BE2C (cell line): ENCODE measurements at regions not wholly inside any gene's neighbourhood (a gene's known extent, or its start where the extent isn't known, plus 50 kb on each side); places are given as distances from the start of the nearest gene placed in this dataset.

Experiments
- DNase-seq: peaks from one replicate; pipeline ENCODE4 v3.0.0-alpha.2; 2020
- H3K27me3 ChIP-seq: fragments of 250-450 bp; sonication (Bioruptor Pico); 2 replicates; pipeline ENCODE4 v1.5.1; 2020; ENCODE audit warnings: mild to moderate bottlenecking
- H3K36me3 ChIP-seq: fragments of 250-450 bp; sonication (Bioruptor Pico); 2 replicates; pipeline ENCODE4 v1.5.1; 2020; ENCODE audit warnings: mild to moderate bottlenecking
- H3K4me1 ChIP-seq: fragments of 250-450 bp; sonication (Bioruptor Pico); 2 replicates; pipeline ENCODE4 v1.5.1; 2020
- H3K4me3 ChIP-seq: 2 replicates; pipeline ENCODE4 v1.5.1; 2011; ENCODE audit warnings: low read depth, low read length
- H3K9me3 ChIP-seq: fragments of 250-450 bp; sonication (Bioruptor Pico); 2 replicates; pipeline ENCODE4 v1.5.1; 2020
- TF ChIP-seq, protein P1 (sequence below): IDR thresholded peaks from 2 replicates; pipeline ENCODE4 v1.5.1; 2012; ENCODE audit warnings: mild to moderate bottlenecking, low read depth, low read length

DNA sequence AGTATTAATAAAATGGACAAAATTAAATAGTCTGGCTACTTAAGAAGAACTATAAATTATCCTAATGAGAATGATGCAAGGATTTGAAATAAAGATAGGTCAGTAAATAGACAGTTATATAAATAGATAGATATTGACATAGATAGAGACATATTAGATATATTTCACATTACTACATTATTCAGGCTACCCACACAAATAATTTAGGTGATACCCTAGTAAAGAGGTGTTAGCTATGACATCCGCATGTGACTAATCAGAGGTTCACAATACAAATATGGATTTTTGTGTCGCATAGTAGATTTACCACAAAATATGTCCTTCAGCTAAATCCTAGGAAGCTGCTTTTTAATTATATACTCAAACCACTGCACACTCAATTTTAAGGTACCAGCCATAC is 729.0 kb upstream of the ANO3 start:
- DNase-seq = no peak
- Histone ChIP-seq H3K4me3 (no peak overlapping the region), H3K9me3 (no peaks in the 10 kb centered on the region), H3K4me1 (no peaks in the 10 kb centered on the region), H3K36me3 (no peaks in the 10 kb centered on the region), H3K27me3 (no peaks in the 10 kb centered on the region)
- TF ChIP-seq, protein P1, sequence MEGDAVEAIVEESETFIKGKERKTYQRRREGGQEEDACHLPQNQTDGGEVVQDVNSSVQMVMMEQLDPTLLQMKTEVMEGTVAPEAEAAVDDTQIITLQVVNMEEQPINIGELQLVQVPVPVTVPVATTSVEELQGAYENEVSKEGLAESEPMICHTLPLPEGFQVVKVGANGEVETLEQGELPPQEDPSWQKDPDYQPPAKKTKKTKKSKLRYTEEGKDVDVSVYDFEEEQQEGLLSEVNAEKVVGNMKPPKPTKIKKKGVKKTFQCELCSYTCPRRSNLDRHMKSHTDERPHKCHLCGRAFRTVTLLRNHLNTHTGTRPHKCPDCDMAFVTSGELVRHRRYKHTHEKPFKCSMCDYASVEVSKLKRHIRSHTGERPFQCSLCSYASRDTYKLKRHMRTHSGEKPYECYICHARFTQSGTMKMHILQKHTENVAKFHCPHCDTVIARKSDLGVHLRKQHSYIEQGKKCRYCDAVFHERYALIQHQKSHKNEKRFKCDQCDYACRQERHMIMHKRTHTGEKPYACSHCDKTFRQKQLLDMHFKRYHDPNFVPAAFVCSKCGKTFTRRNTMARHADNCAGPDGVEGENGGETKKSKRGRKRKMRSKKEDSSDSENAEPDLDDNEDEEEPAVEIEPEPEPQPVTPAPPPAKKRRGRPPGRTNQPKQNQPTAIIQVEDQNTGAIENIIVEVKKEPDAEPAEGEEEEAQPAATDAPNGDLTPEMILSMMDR = no peak

DNA sequence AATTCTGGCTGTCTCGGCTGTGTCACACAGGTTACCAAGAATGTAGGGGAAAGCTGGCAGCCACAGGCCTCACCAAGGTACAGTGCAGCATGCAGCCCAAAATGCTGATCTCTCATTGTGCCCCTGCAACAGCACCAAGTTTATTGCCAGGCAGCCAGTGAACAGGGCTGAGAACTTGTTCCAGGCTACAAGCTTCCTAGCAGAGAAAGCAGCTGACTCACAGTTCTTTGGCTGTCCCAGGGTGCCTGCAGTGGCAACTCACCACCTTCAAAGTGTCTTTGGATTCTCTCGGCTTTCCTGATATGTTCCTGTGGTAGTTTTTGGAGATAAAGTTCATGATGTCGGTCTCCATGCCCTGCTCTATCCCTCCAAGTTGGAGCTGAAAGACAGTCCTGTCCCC is 719.1 kb upstream of the ANO3 start:
- no peaks in the 10 kb centered on the region for H3K4me1 ChIP-seq
- H3K9me3 ChIP-seq = no peaks in the 10 kb centered on the region
- H3K4me3 ChIP-seq = no peak overlapping the region
- DNase-seq = no peak
- TF ChIP-seq, protein P1 = no peak
- no peaks in the 10 kb centered on the region for H3K27me3 ChIP-seq
- no peaks in the 10 kb centered on the region for H3K36me3 ChIP-seq

DNA sequence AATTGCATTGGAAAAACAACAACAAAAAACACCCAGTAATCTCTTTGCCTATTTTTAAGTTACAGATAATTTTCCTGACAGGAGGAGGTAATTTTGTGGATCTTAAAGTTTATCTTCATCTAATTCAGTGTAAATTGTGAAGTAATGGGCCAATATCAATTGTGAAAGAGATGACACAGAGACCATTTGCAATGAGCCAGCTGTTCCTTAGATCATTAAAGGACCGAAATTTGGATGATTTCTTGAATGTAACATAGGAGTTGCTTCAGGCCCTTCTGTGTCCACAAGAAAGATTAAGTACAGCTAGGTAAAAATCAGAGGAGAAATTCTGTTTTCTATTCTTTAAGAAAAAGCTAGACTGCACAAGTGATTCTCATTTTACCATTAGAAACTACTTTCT is 718.5 kb upstream of the ANO3 start:
- Histone ChIP-seq H3K36me3 (no peaks in the 10 kb centered on the region), H3K9me3 (no peaks in the 10 kb centered on the region), H3K4me1 (no peaks in the 10 kb centered on the region), H3K4me3 (no peak overlapping the region), H3K27me3 (no peaks in the 10 kb centered on the region)
- TF ChIP-seq, protein P1 = no peak
- DNase-seq = no peak

DNA sequence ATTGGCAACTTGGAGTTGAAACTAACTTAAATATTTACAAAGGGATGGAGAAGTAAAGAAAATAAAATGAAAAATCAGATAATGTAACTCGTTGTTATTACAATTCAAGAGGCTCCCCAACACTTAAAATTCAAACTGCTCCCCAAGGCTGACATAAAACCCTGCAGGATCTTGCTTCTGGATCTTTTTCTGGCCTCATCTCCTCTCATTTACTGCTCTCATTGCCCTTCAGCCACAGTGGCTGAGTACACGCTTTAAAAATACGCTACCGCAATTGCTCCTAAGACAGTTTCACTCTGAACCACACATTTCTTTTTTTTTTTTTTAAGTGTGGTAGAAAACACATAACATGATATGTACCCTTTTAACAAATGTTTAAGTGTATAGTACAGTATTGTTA is 718.1 kb upstream of the ANO3 start:
- Histone ChIP-seq H3K9me3 (no peaks in the 10 kb centered on the region), H3K4me3 (no peak overlapping the region), H3K27me3 (no peaks in the 10 kb centered on the region), H3K36me3 (no peaks in the 10 kb centered on the region), H3K4me1 (no peaks in the 10 kb centered on the region)
- no peak for DNase-seq
- TF ChIP-seq, protein P1 = no peak

DNA sequence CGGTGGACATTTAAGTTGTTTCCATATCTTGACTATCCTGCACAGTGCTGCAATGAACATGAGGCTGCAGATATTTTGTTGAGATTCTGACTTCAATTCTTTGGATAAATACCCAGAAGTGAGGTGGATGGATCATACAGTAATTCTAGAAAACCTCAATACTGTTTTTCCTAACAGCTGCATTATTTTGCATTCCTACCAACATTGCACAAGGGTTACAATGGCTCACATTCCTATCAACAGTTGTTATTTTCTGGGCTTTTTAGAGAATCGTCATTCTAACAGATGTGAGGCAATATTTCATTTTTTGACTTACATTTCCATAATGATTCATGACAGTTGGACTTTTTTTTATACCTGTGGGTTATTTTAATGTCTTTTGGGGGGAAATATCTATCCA is 716.9 kb upstream of the ANO3 start:
- Histone ChIP-seq H3K36me3 (no peaks in the 10 kb centered on the region), H3K27me3 (no peaks in the 10 kb centered on the region), H3K9me3 (no peaks in the 10 kb centered on the region), H3K4me1 (no peaks in the 10 kb centered on the region), H3K4me3 (no peak overlapping the region)
- TF ChIP-seq, protein P1 = no peak
- DNase-seq = no peak

DNA sequence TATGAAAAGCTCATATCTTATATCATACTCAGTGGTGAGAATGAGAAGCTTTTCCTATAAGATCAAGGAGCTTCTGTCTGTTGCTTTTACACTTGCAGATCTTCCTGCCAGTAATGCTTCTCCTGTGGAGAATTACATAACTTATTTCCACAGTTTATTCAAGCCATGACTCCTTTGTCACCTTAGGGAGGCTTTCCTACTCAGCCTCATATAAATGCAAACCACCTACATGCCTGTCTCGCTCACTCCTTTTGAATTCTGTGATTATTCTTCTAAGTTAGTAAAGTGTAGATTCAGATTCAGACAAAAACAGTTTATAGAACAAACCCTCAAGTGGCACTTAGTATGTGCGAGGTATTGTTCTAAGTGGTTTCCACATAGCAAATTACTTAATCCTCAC is 716.1 kb upstream of the ANO3 start:
- no peak for DNase-seq
- TF ChIP-seq, protein P1 = no peak
- H3K9me3 ChIP-seq = no peaks in the 10 kb centered on the region
- H3K27me3 ChIP-seq = no peaks in the 10 kb centered on the region
- no peaks in the 10 kb centered on the region for H3K36me3 ChIP-seq
- no peak overlapping the region for H3K4me3 ChIP-seq
- no peaks in the 10 kb centered on the region for H3K4me1 ChIP-seq
